ENCODE measurements at regions not wholly inside any gene's neighbourhood (a gene's known extent, or its start where the extent isn't known, plus 50 kb on each side); places are given as distances from the start of the nearest gene placed in this dataset.

GRCh38 chr6:110549277-110549676 lies 72.9 kb upstream of the SLC22A16 start:
- Histone ChIP-seq H3K4me1 (replicated peaks in 1 of 2) (no peaks in the 10 kb centered on the region), H3K36me3 (replicated peaks in 1 of 2) (no peaks in the 10 kb centered on the region), H3K9me3 (replicated peaks in 1 of 3) (peaks cover 0 to 4% (median 0%) of the 10 kb centered on the region in 3 donors), H3K27ac (no peak overlapping the region), H3K27me3 (no peaks in the 10 kb centered on the region), H3K4me3 (no peak overlapping the region)
- DNase-seq = no peak
- TF ChIP-seq CTCF (IDR thresholded peaks at IDR 0.05) (no peak), POLR2A (IDR thresholded peaks at IDR 0.05) (no peak)
- intact Hi-C loops (cut with DNase I) = no loop called here
- WGBS, 4 donors = 80 to 87% (median 84%) methylated on average over 5 of the region's 5 CpGs

GRCh38 chr6:110548110-110548847 lies 71.9 kb upstream of the SLC22A16 start:
- intact Hi-C loops (cut with DNase I) = no loop called here
- H3K27ac ChIP-seq = no peak overlapping the region
- H3K9me3 ChIP-seq (replicated peaks in 1 of 3) = peaks cover 0 to 4% (median 0%) of the 10 kb centered on the region in 3 donors
- H3K4me3 ChIP-seq = no peak overlapping the region
- 77 to 85% (median 82%) methylated on average over 3 of the region's 3 CpGs for WGBS, 4 donors
- H3K4me1 ChIP-seq (replicated peaks in 1 of 2) = no peaks in the 10 kb centered on the region
- H3K36me3 ChIP-seq (replicated peaks in 1 of 2) = no peaks in the 10 kb centered on the region
- no peak for DNase-seq
- no peak for TF ChIP-seq CTCF (IDR thresholded peaks at IDR 0.05)
- TF ChIP-seq POLR2A (IDR thresholded peaks at IDR 0.05) = no peak
- H3K27me3 ChIP-seq = no peaks in the 10 kb centered on the region

- Histone ChIP-seq H3K4me1 (replicated peaks in 1 of 2) (no peaks in the 10 kb centered on the region), H3K9me3 (replicated peaks in 1 of 3) (peaks cover 0 to 4% (median 0%) of the 10 kb centered on the region in 3 donors), H3K36me3 (replicated peaks in 1 of 2) (no peaks in the 10 kb centered on the region), H3K27me3 (no peaks in the 10 kb centered on the region), H3K4me3 (no peak overlapping the region), H3K27ac (no peak overlapping the region)
- TF ChIP-seq POLR2A (IDR thresholded peaks at IDR 0.05) = no peak
- no peak for TF ChIP-seq CTCF (IDR thresholded peaks at IDR 0.05)
- intact Hi-C loops (cut with DNase I) = no loop called here
- WGBS, 4 donors = 65 to 87% (median 85%) methylated on average over 1 of the region's 1 CpG
- no peak for DNase-seq
Observed at GRCh38 chr6:110547266-110547964, 71.0 kb upstream of the SLC22A16 start.

GRCh38 chr6:110545081-110545872 lies 68.9 kb upstream of the SLC22A16 start:
- Histone ChIP-seq H3K27ac (no peak overlapping the region), H3K36me3 (replicated peaks in 1 of 2) (no peaks in the 10 kb centered on the region), H3K9me3 (replicated peaks in 1 of 3) (no peaks in the 10 kb centered on the region), H3K27me3 (no peaks in the 10 kb centered on the region), H3K4me1 (replicated peaks in 1 of 2) (no peaks in the 10 kb centered on the region), H3K4me3 (no peak overlapping the region)
- TF ChIP-seq POLR2A (IDR thresholded peaks at IDR 0.05) = no peak
- TF ChIP-seq CTCF (IDR thresholded peaks at IDR 0.05) = no peak
- DNase-seq = no peak
- WGBS, 4 donors = 83 to 87% (median 85%) methylated on average over 9 to 11 of the region's 11 CpGs
- intact Hi-C loops (cut with DNase I) = no loop called here
